ENCODE measurements at regions not wholly inside any gene's neighbourhood (a gene's known extent, or its start where the extent isn't known, plus 50 kb on each side); places are given as distances from the start of the nearest gene placed in this dataset.

DNA sequence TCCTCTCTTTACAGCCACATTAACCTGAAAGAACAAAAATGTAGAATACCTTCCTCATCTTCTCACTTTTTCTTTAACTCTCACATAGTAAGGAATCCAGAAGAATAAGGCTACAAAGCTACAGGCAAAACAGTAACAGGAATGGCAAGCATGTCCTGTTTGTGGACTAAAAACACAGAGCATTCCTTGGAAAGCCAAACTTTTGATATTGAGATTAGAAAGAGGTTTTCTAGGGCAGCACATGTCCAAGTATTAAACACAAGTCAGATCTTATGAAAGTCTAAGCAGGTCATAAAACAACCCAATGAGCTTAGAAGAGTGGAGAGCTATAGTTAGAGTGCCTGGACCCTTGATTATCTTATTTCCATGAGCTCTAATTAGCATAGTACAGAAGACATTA, 58.2 kb upstream of the FAM9C start:
- no peak for DNase-seq (ENCODE audit: low spot score)

GRCh38 chrX:13101441-13102139, 57.2 kb upstream of the FAM9C start:
- DNase-seq (ENCODE audit: low spot score) = peak; percentile 81

- DNase-seq (ENCODE audit: low spot score) = no peak
Observed at GRCh38 chrX:13099121-13099520, 54.7 kb upstream of the FAM9C start.

- DNase-seq (ENCODE audit: low spot score) = no peak
Observed at GRCh38 chrX:13096728-13097127, 52.3 kb upstream of the FAM9C start.

- no peak for DNase-seq (ENCODE audit: low spot score)
Observed at GRCh38 chrX:13094828-13095341, 50.5 kb upstream of the FAM9C start.

GRCh38 chrX:13094374-13094773, 50.0 kb upstream of the FAM9C start:
- DNase-seq (ENCODE audit: low spot score) = no peak

Data from LoVo (cell line).